NB4 (cell line): ENCODE measurements at regions not wholly inside any gene's neighbourhood (a gene's known extent, or its start where the extent isn't known, plus 50 kb on each side); places are given as distances from the start of the nearest gene placed in this dataset.

Experiments
- DNase-seq: peaks from one replicate; pipeline ENCODE4 v3.0.0; 2010; ENCODE audit warnings: low read depth
- H3K4me3 ChIP-seq: one replicate; pipeline ENCODE4 v1.5.1; 2011; ENCODE audit warnings: mild to moderate bottlenecking, low read depth, low read length, moderate library complexity
- CTCF ChIP-seq: IDR thresholded peaks from one replicate; pipeline ENCODE4 v1.5.1; 2012; ENCODE audit warnings: low read depth, low read length
- MAX ChIP-seq: IDR thresholded peaks from 2 replicates; pipeline ENCODE4 v1.6.1; 2011; ENCODE audit warnings: low read depth, low read length
- MYC ChIP-seq: IDR thresholded peaks from 2 replicates; pipeline ENCODE4 v1.6.1; 2011; ENCODE audit warnings: low read depth, low read length
- POLR2A ChIP-seq: IDR thresholded peaks from 2 replicates; pipeline ENCODE4 v1.6.1; 2011; ENCODE audit warnings: mild to moderate bottlenecking; ENCODE audit not compliant: insufficient read length; ENCODE audit errors: extremely low read depth

- DNase-seq, result peak; percentile 91
- no peak overlapping the region for H3K4me3 ChIP-seq
- TF ChIP-seq MAX (peak; percentile 71), CTCF (peak; percentile 96), POLR2A (no peak)
These were observed 308.9 kb downstream of the ALDH8A1 start for GRCh38 chr6:134640975-134641429.

GRCh38 chr6:134640229-134640628, 309.7 kb downstream of the ALDH8A1 start:
- DNase-seq, result no peak
- TF ChIP-seq CTCF (no peak), POLR2A (no peak), MYC (no peak), MAX (no peak)
- no peak overlapping the region for H3K4me3 ChIP-seq

GRCh38 chr6:134637847-134638437, 312.0 kb downstream of the ALDH8A1 start:
- no peak overlapping the region for H3K4me3 ChIP-seq
- TF ChIP-seq MYC, result no peak
- no peak for TF ChIP-seq CTCF
- TF ChIP-seq MAX, result no peak
- no peak for TF ChIP-seq POLR2A
- DNase-seq, result no peak

- no peak for DNase-seq
- H3K4me3 ChIP-seq, result no peak overlapping the region
- no peak for TF ChIP-seq MYC
- TF ChIP-seq POLR2A, result no peak
- no peak for TF ChIP-seq MAX
- TF ChIP-seq CTCF, result no peak
These were observed 312.6 kb downstream of the ALDH8A1 start for GRCh38 chr6:134637282-134637681.

- DNase-seq, result no peak
- TF ChIP-seq MYC (no peak), CTCF (no peak), MAX (no peak), POLR2A (no peak)
- no peak overlapping the region for H3K4me3 ChIP-seq
These were observed 313.6 kb downstream of the ALDH8A1 start for GRCh38 chr6:134636186-134636799.
